HCT116 (cell line): ENCODE measurements at regions not wholly inside any gene's neighbourhood (a gene's known extent, or its start where the extent isn't known, plus 50 kb on each side); places are given as distances from the start of the nearest gene placed in this dataset.

Source experiments
- ATAC-seq: fragments of 200-7000 bp; cut with Tn5 transposase; 2 replicates; pipeline ENCODE4 v1.9.1; 2020; ENCODE audit warnings: mild to moderate bottlenecking, moderate library complexity
- BruUV-seq: library from RNA; stranded (reverse); fragments of 400-500 nt; replicated peaks from 2 replicates; lab custom pipeline; 2021; lab: Mats Ljungman, UMichigan
- CTCF ChIA-PET: fragments of 300-600 bp; sonication (Branson Sonifier 250); formaldehyde crosslinking; loops from one replicate; lab custom pipeline; 2021; ENCODE audit warnings: antibody characterized with exemption; lab: Charles Lee
- POLR2A ChIA-PET: fragments of 300-600, 350-600 bp; sonication (Branson Sonifier 250); formaldehyde crosslinking; loops from one replicate; lab custom pipeline; 2021; ENCODE audit warnings: antibody characterized with exemption; lab: Charles Lee
- RAD21 ChIA-PET, 2 experiments: fragments of 300-600 bp; sonication (Branson Sonifier 250); formaldehyde crosslinking; loops; one replicate each; lab custom pipeline; 2023; ENCODE audit warnings: low total read pairs in 2 of 2; ENCODE audit not compliant: uncharacterized antibody in 2 of 2, unreplicated experiment in 2 of 2, low non-redundant PET in 1 of 2; lab: Charles Lee
- DNase-seq: peaks from one replicate; pipeline ENCODE4 v3.0.0-alpha.2; 2010; ENCODE audit warnings: low read depth, low spot score
- H2AFZ ChIP-seq: fragments of 200-600 bp; shearing (Covaris generic), sonication (generic); 2 replicates; pipeline ENCODE4 v1.6.1; 2017; ENCODE audit warnings: low read depth, mixed run types, mixed read lengths, antibody characterized with exemption, low read length; ENCODE audit not compliant: poor library complexity, severe bottlenecking
- H3K27ac ChIP-seq: 2 replicates; pipeline ENCODE4 v1.5.1; 2012; ENCODE audit warnings: low read depth, low read length
- H3K27me3 ChIP-seq: fragments of 200-600 bp; sonication (generic); 2 replicates; pipeline ENCODE4 v1.6.1; 2016; ENCODE audit warnings: mixed run types, low read length, mixed read lengths; ENCODE audit not compliant: insufficient read depth
- H3K36me3 ChIP-seq, 2 experiments: fragments of 200-500 bp in 1 of 2; fragments of 200-600 bp in 1 of 2; sonication (Bioruptor generic) in 1 of 2; sonication (generic) in 1 of 2; 2 replicates each; pipeline versions ENCODE4 v1.5.1 to v1.6.1; 2014 to 2016; ENCODE audit warnings: low read length in 2 of 2, inconsistent platforms in 1 of 2, mixed read lengths in 1 of 2, mixed run types in 1 of 2; ENCODE audit not compliant: insufficient read depth in 2 of 2, control insufficient read depth in 1 of 2
- H3K4me1 ChIP-seq, 2 experiments: fragments of 200-600 bp in 1 of 2; sonication (generic) in 1 of 2; 2 replicates each; pipeline versions ENCODE4 v1.5.1 to v1.6.1; 2012 to 2017; ENCODE audit warnings: low read length in 2 of 2, inconsistent platforms in 1 of 2, mild to moderate bottlenecking in 1 of 2, mixed read lengths in 1 of 2, mixed run types in 1 of 2, moderate library complexity in 1 of 2; ENCODE audit not compliant: insufficient read depth in 2 of 2, control insufficient read depth in 1 of 2
- H3K4me2 ChIP-seq: fragments of 200-600 bp; sonication (generic); 2 replicates; pipeline ENCODE4 v1.6.1; 2017; ENCODE audit warnings: mixed run types, low read length, mixed read lengths
- H3K4me3 ChIP-seq, 2 experiments: fragments of 200-600 bp in 1 of 2; sonication (generic) in 1 of 2; replicated peaks in 1 of 2; 2 replicates each; pipeline ENCODE4 v1.5.1; 2011 to 2016; ENCODE audit warnings: low read length in 2 of 2, control low read depth in 1 of 2, low read depth in 1 of 2, mild to moderate bottlenecking in 1 of 2, mixed read lengths in 1 of 2, mixed run types in 1 of 2
- H3K79me2 ChIP-seq: fragments of 200-600 bp; sonication (generic); 2 replicates; pipeline ENCODE4 v1.6.1; 2017; ENCODE audit warnings: mild to moderate bottlenecking, mixed run types, low read length, moderate library complexity, mixed read lengths; ENCODE audit not compliant: insufficient read depth
- H3K9ac ChIP-seq: fragments of 200-600 bp; sonication (generic); 2 replicates; pipeline ENCODE4 v1.6.1; 2016; ENCODE audit warnings: low read length, mixed read lengths
- H3K9me2 ChIP-seq: fragments of 200-600 bp; sonication (generic), shearing (Covaris generic); 2 replicates; pipeline ENCODE4 v1.6.1; 2017; ENCODE audit warnings: mixed run types, mild to moderate bottlenecking, moderate library complexity; ENCODE audit not compliant: insufficient read depth
- H3K9me3 ChIP-seq, 2 experiments: fragments of 200-500 bp in 1 of 2; fragments of 200-600 bp in 1 of 2; sonication (Bioruptor generic) in 1 of 2; sonication (generic) in 1 of 2; 2 replicates each; pipeline ENCODE4 v1.6.1; 2014 to 2017; ENCODE audit warnings: low read length in 2 of 2, mixed read lengths in 2 of 2, inconsistent platforms in 1 of 2, low read depth in 1 of 2, mild to moderate bottlenecking in 1 of 2, mixed run types in 1 of 2, moderate library complexity in 1 of 2; ENCODE audit not compliant: control insufficient read depth in 1 of 2, insufficient read depth in 1 of 2
- H4K20me1 ChIP-seq: fragments of 200-600 bp; sonication (generic), shearing (Covaris generic); 2 replicates; pipeline ENCODE4 v1.6.1; 2017; ENCODE audit warnings: mixed run types, mild to moderate bottlenecking, moderate library complexity; ENCODE audit not compliant: insufficient read depth
- EGR1 ChIP-seq: IDR thresholded peaks from 2 replicates; pipeline ENCODE4 v1.6.1; 2012; ENCODE audit warnings: low read depth
- EZH2phosphoT487 ChIP-seq: fragments of 200-600 bp; IDR thresholded peaks from 2 replicates; pipeline ENCODE4 v1.6.1; 2018; ENCODE audit warnings: antibody characterized with exemption, borderline replicate concordance
- FOSL1 ChIP-seq: IDR thresholded peaks from 2 replicates; pipeline ENCODE4 v1.6.1; 2012; ENCODE audit warnings: low read depth
- JUND ChIP-seq: IDR thresholded peaks from 2 replicates; pipeline ENCODE4 v1.6.1; 2012
- RAD21 ChIP-seq: IDR thresholded peaks from 2 replicates; pipeline ENCODE4 v1.6.1; 2012; ENCODE audit warnings: low read depth, mild to moderate bottlenecking
- SIN3A ChIP-seq: IDR thresholded peaks from 2 replicates; pipeline ENCODE4 v1.6.1; 2012; ENCODE audit warnings: low read depth
- SRF ChIP-seq: IDR thresholded peaks from 2 replicates; pipeline ENCODE4 v1.6.1; 2012; ENCODE audit warnings: low read depth
- YY1 ChIP-seq: IDR thresholded peaks from 2 replicates; pipeline ENCODE4 v1.6.1; 2011; ENCODE audit warnings: low read length, low read depth, moderate library complexity, mild to moderate bottlenecking; ENCODE audit not compliant: insufficient replicate concordance; ENCODE audit errors: extremely low read depth
- ZNF274 ChIP-seq: fragments of 200-500 bp; sonication (Bioruptor generic); IDR thresholded peaks from 2 replicates; pipeline ENCODE4 v1.6.1; 2014; ENCODE audit warnings: mild to moderate bottlenecking, low read depth, low read length, inconsistent platforms
- intact Hi-C: fragments of 100-400 bp; cut with micrococcal nuclease; formaldehyde crosslinking; loops from 2 replicates; pipeline ENCODE4 v1.10.0; 2022
- TF ChIP-seq, protein P1 (sequence below): IDR thresholded peaks from 2 replicates; pipeline ENCODE4 v1.6.1; 2012
- TF ChIP-seq, protein P2 (sequence below): IDR thresholded peaks from 2 replicates; pipeline ENCODE4 v1.6.1; 2011; ENCODE audit warnings: mild to moderate bottlenecking, low read length, moderate library complexity; ENCODE audit not compliant: insufficient replicate concordance; ENCODE audit errors: extremely low read depth
- TF ChIP-seq, protein P3 (sequence below): IDR thresholded peaks from 2 replicates; pipeline ENCODE4 v1.6.1; 2012; ENCODE audit warnings: low read depth
- TF ChIP-seq, protein P4 (sequence below): IDR thresholded peaks from 2 replicates; pipeline ENCODE4 v1.6.1; 2012

DNA sequence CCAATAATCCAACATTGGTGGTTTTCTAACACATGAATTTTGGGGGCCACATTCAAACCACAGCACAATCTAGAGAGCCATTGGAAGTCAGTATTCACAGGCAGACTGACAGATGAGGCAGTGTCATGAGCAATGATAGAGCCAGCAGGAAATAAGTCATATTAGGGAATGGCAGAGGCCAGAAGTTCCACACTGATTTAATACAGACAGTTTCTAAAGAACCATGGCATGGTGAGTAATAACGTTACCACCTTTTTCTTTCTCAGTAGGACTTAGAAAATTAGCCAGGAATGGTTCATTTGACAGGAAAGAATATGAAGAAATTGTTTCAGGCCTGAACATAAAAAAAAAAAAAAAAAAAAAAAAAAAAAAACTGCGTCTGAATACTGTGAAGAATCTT, 210.3 kb downstream of the GPAM start:
- Histone ChIP-seq H3K36me3 (no peaks in the 10 kb centered on the region), H4K20me1 (no peaks in the 10 kb centered on the region), H3K79me2 (no peaks in the 10 kb centered on the region), H3K4me3 (no peak overlapping the region), H3K9me3 (no peaks in the 10 kb centered on the region), H3K9me2 (no peaks in the 10 kb centered on the region), H3K27ac (no peak overlapping the region), H3K4me1 (no peaks in the 10 kb centered on the region), H2AFZ (no peak overlapping the region), H3K4me2 (no peak overlapping the region), H3K27me3 (peaks cover 42% of the 10 kb centered on the region), H3K9ac (no peak overlapping the region)
- POLR2A ChIA-PET: no interaction called here
- ATAC-seq (no peak), DNase-seq (no peak)
- CTCF ChIA-PET: no interaction called here
- TF ChIP-seq ZNF274 (no peak), EGR1 (no peak), YY1 (no peak), EZH2phosphoT487 (no peak), RAD21 (no peak), JUND (no peak), FOSL1 (no peak), SIN3A (no peak), SRF (no peak)
- TF ChIP-seq, protein P1, sequence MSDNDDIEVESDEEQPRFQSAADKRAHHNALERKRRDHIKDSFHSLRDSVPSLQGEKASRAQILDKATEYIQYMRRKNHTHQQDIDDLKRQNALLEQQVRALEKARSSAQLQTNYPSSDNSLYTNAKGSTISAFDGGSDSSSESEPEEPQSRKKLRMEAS: no peak
- TF ChIP-seq, protein P2, sequence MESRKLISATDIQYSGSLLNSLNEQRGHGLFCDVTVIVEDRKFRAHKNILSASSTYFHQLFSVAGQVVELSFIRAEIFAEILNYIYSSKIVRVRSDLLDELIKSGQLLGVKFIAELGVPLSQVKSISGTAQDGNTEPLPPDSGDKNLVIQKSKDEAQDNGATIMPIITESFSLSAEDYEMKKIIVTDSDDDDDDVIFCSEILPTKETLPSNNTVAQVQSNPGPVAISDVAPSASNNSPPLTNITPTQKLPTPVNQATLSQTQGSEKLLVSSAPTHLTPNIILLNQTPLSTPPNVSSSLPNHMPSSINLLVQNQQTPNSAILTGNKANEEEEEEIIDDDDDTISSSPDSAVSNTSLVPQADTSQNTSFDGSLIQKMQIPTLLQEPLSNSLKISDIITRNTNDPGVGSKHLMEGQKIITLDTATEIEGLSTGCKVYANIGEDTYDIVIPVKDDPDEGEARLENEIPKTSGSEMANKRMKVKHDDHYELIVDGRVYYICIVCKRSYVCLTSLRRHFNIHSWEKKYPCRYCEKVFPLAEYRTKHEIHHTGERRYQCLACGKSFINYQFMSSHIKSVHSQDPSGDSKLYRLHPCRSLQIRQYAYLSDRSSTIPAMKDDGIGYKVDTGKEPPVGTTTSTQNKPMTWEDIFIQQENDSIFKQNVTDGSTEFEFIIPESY: no peak
- TF ChIP-seq, protein P3, sequence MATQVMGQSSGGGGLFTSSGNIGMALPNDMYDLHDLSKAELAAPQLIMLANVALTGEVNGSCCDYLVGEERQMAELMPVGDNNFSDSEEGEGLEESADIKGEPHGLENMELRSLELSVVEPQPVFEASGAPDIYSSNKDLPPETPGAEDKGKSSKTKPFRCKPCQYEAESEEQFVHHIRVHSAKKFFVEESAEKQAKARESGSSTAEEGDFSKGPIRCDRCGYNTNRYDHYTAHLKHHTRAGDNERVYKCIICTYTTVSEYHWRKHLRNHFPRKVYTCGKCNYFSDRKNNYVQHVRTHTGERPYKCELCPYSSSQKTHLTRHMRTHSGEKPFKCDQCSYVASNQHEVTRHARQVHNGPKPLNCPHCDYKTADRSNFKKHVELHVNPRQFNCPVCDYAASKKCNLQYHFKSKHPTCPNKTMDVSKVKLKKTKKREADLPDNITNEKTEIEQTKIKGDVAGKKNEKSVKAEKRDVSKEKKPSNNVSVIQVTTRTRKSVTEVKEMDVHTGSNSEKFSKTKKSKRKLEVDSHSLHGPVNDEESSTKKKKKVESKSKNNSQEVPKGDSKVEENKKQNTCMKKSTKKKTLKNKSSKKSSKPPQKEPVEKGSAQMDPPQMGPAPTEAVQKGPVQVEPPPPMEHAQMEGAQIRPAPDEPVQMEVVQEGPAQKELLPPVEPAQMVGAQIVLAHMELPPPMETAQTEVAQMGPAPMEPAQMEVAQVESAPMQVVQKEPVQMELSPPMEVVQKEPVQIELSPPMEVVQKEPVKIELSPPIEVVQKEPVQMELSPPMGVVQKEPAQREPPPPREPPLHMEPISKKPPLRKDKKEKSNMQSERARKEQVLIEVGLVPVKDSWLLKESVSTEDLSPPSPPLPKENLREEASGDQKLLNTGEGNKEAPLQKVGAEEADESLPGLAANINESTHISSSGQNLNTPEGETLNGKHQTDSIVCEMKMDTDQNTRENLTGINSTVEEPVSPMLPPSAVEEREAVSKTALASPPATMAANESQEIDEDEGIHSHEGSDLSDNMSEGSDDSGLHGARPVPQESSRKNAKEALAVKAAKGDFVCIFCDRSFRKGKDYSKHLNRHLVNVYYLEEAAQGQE: no peak
- TF ChIP-seq, protein P4, sequence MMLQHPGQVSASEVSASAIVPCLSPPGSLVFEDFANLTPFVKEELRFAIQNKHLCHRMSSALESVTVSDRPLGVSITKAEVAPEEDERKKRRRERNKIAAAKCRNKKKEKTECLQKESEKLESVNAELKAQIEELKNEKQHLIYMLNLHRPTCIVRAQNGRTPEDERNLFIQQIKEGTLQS: no peak
- intact Hi-C loops: no loop called here
- BruUV-seq: no TSS peak
- RAD21 ChIA-PET: no interaction called here
